Neural cell (in vitro differentiated cells): ENCODE measurements at regions not wholly inside any gene's neighbourhood (a gene's known extent, or its start where the extent isn't known, plus 50 kb on each side); places are given as distances from the start of the nearest gene placed in this dataset.

Source experiments
- CTCF ChIP-seq: fragments of 450-650 bp; IDR thresholded peaks from 2 replicates; pipeline ENCODE4 v1.5.1; 2014; ENCODE audit warnings: antibody characterized with exemption, mild to moderate bottlenecking, moderate library complexity; ENCODE audit not compliant: poor library complexity, severe bottlenecking
- EZH2 ChIP-seq: fragments of 200-600, 300-800 bp; shearing (Covaris generic), sonication (generic); IDR thresholded peaks from 2 replicates; pipeline ENCODE4 v1.6.1; 2014; ENCODE audit warnings: antibody characterized with exemption, low read length, borderline replicate concordance, mild to moderate bottlenecking; ENCODE audit not compliant: insufficient read depth, poor library complexity, severe bottlenecking
- POLR2AphosphoS5 ChIP-seq: IDR thresholded peaks from 2 replicates; pipeline ENCODE4 v1.6.1; 2012
- TAF1 ChIP-seq: IDR thresholded peaks from 2 replicates; pipeline ENCODE4 v1.6.1; 2012; ENCODE audit warnings: low read depth

- no peak for TF ChIP-seq CTCF
- no peak for TF ChIP-seq POLR2AphosphoS5
- TF ChIP-seq EZH2 = no peak
- no peak for TF ChIP-seq TAF1
Observed at GRCh38 chr4:124915073-124915472, 202.5 kb upstream of the ANKRD50 start.
